ENCODE measurements at regions not wholly inside any gene's neighbourhood (a gene's known extent, or its start where the extent isn't known, plus 50 kb on each side); places are given as distances from the start of the nearest gene placed in this dataset.

- no peak for DNase-seq
Observed at GRCh38 chr5:23353286-23353685, 154.1 kb upstream of the PRDM9 start.

- no peak for DNase-seq
Observed at GRCh38 chr5:23352446-23352845, 155.0 kb upstream of the PRDM9 start.

- DNase-seq = no peak
Observed at GRCh38 chr5:23343121-23343520, 164.3 kb upstream of the PRDM9 start.

GRCh38 chr5:23332650-23333251 is 174.7 kb upstream of the PRDM9 start:
- no peak for DNase-seq

GRCh38 chr5:23330726-23331125 is 176.7 kb upstream of the PRDM9 start:
- no peak for DNase-seq

- DNase-seq = no peak
Observed at GRCh38 chr5:23319901-23320300, 187.5 kb upstream of the PRDM9 start.

- DNase-seq = no peak
Observed at GRCh38 chr5:23318960-23319359, 188.4 kb upstream of the PRDM9 start.

- no peak for DNase-seq
Observed at GRCh38 chr5:23318166-23318565, 189.2 kb upstream of the PRDM9 start.

GRCh38 chr5:23316060-23316591 is 191.3 kb upstream of the PRDM9 start:
- no peak for DNase-seq

- no peak for DNase-seq
Observed at GRCh38 chr5:23314827-23315226, 192.6 kb upstream of the PRDM9 start.

GRCh38 chr5:23305055-23305454 is 202.4 kb upstream of the PRDM9 start:
- DNase-seq = no peak

GRCh38 chr5:23303836-23304235 is 203.6 kb upstream of the PRDM9 start:
- DNase-seq = no peak

GRCh38 chr5:23303435-23303834 is 204.0 kb upstream of the PRDM9 start:
- DNase-seq = no peak

- no peak for DNase-seq
Observed at GRCh38 chr5:23302438-23302837, 205.0 kb upstream of the PRDM9 start.

GRCh38 chr5:23289162-23289561 is 218.2 kb upstream of the PRDM9 start:
- no peak for DNase-seq

- DNase-seq = no peak
Observed at GRCh38 chr5:23284656-23285055, 222.8 kb upstream of the PRDM9 start.

GRCh38 chr5:23274171-23274570 is 233.2 kb upstream of the PRDM9 start:
- DNase-seq = no peak

GRCh38 chr5:23269981-23270380 is 237.4 kb upstream of the PRDM9 start:
- no peak for DNase-seq

- DNase-seq = peak; percentile 25
Observed at GRCh38 chr5:23268136-23268535, 239.3 kb upstream of the PRDM9 start.

- DNase-seq = no peak
Observed at GRCh38 chr5:23260621-23261020, 246.8 kb upstream of the PRDM9 start.

- no peak for DNase-seq
Observed at GRCh38 chr5:23257656-23258055, 249.8 kb upstream of the PRDM9 start.

- no peak for DNase-seq
Observed at GRCh38 chr5:23253621-23254198, 253.7 kb upstream of the PRDM9 start.

- no peak for DNase-seq
Observed at GRCh38 chr5:23242891-23243290, 264.5 kb upstream of the PRDM9 start.

- DNase-seq = no peak
Observed at GRCh38 chr5:23235246-23235645, 272.2 kb upstream of the PRDM9 start.

GRCh38 chr5:23234197-23234596 is 273.2 kb upstream of the PRDM9 start:
- DNase-seq = no peak

All from right hindlimb (tissue), 1 donor.